ENCODE measurements at regions not wholly inside any gene's neighbourhood (a gene's known extent, or its start where the extent isn't known, plus 50 kb on each side); places are given as distances from the start of the nearest gene placed in this dataset.

DNA sequence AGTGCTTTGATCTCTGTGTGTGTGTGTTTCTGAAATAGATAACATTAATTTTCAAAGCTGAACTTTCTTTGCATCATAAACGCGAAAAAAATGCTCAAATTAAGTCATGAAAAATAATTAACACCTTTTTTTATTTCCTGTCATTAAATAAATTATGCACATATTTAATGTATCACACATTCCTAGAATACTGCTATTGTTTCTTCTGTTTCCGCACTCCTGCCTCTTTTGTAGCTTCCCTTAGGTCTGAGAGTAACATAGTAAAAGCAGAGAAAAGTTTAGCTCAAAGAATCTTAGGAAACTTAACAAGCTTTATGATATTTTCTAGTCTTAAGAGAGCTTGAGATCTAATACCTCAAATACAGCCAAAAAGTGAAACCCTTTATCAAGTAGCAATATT, 504.2 kb downstream of the JRKL start:
- no peak overlapping the region for H3K4me3 ChIP-seq (ENCODE audit: low read depth, low read length)
- TF ChIP-seq, protein P1, sequence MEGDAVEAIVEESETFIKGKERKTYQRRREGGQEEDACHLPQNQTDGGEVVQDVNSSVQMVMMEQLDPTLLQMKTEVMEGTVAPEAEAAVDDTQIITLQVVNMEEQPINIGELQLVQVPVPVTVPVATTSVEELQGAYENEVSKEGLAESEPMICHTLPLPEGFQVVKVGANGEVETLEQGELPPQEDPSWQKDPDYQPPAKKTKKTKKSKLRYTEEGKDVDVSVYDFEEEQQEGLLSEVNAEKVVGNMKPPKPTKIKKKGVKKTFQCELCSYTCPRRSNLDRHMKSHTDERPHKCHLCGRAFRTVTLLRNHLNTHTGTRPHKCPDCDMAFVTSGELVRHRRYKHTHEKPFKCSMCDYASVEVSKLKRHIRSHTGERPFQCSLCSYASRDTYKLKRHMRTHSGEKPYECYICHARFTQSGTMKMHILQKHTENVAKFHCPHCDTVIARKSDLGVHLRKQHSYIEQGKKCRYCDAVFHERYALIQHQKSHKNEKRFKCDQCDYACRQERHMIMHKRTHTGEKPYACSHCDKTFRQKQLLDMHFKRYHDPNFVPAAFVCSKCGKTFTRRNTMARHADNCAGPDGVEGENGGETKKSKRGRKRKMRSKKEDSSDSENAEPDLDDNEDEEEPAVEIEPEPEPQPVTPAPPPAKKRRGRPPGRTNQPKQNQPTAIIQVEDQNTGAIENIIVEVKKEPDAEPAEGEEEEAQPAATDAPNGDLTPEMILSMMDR (conservative IDR thresholded peaks at IDR 0.05; ENCODE audit: low read depth, low read length) = no peak
- no peak for DNase-seq (ENCODE audit: low read depth)

DNA sequence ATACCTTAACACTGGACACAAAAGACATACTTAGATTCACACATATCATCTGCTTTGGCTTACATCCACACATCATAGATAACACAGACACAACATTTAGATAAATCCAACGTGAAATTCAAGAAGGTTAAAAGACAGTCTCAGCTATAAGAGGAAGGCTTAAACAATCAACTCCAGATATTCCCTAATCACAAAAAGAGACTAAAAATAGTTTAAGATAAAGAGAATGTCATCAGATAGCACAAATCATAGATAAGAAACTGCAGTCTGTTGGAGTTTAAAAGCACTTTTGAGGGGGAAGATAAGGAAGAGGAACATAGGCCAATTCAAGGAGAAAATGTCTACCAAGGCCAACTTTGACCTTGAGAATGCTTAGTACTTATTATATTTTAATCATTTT, 504.8 kb downstream of the JRKL start:
- no peak for DNase-seq (ENCODE audit: low read depth)
- TF ChIP-seq, protein P1 (conservative IDR thresholded peaks at IDR 0.05; ENCODE audit: low read depth, low read length) = no peak
- H3K4me3 ChIP-seq (ENCODE audit: low read depth, low read length) = no peak overlapping the region

DNA sequence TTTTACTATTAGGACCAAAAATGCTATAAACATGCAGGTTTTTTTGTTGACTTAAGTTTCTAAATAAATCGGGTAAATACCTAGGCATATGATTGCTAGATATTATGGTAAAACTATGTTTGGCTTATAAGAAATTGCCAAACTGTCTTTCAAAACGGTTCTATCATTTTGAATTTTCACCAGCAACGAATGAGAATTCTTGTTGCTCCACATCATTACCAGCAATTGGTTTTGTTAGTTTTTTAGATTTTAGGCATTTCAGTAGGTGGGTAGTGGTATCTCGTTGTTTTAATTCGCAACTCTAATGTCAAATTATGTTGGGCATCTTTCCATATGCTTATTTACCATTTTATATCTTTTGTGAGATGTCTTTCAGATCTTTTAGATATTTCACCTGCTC, 510.2 kb downstream of the JRKL start:
- TF ChIP-seq, protein P1 (conservative IDR thresholded peaks at IDR 0.05; ENCODE audit: low read depth, low read length) = no peak
- H3K4me3 ChIP-seq (ENCODE audit: low read depth, low read length) = no peak overlapping the region
- no peak for DNase-seq (ENCODE audit: low read depth)

DNA sequence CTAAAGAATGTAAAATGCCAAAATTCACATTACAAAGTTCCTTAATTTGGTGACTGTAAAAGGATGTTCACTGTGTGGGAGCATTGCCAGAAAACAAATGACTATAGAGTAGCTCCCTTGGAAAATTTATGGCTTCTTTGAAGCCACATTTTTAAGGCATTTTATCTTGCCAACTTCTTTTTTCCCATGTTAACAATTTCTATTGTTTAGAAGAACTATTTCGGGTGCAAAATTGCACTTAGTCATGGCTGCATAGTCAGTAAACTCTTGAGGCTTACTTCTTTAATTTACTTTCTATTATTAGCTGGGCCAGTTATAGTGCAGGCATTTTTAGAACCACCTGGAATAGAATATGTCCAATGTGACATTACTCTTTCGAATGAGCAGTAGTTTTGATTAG, 515.3 kb downstream of the JRKL start:
- H3K4me3 ChIP-seq (ENCODE audit: low read depth, low read length) = no peak overlapping the region
- TF ChIP-seq, protein P1 (conservative IDR thresholded peaks at IDR 0.05; ENCODE audit: low read depth, low read length) = no peak
- DNase-seq (ENCODE audit: low read depth) = no peak

DNA sequence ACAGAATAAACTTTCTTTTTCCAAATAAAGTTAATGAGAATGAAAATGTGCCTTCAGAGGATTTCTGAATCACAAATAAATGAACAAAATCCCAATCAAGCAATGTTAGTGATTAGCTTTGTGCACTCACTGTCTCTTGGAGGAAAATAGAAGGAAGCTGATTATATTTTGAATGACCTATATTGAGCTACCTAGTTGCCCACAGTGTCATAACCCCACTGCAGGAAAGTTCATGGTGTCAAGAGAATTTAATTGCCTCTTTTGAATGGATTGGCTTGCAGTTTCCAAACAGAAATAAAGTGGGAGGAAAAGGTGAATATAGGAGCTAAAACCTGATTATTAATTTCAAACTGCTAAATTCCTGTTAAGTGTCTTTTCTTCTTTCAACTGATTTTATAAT, 515.9 kb downstream of the JRKL start:
- H3K4me3 ChIP-seq (ENCODE audit: low read depth, low read length) = no peak overlapping the region
- TF ChIP-seq, protein P1 (conservative IDR thresholded peaks at IDR 0.05; ENCODE audit: low read depth, low read length) = no peak
- DNase-seq (ENCODE audit: low read depth) = no peak

DNA sequence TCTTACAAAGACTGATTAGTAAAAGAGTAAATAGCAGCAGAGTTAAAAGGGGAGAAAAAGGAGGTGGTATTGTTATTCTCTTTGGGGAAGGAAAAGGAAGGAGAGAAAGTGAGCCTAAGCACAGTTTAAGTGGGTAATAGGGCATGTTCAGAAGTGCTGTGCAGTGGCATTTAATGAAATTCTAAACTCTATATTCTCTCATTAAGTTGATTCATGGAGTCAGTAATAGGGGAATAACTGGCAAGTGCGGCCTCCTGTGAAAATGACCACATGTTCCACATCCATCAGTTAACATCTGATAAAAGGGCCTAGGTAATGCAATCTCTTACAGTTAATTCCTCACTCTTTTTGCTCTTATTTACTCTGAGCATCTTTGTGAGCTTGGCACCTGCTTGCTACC, 516.7 kb downstream of the JRKL start:
- no peak overlapping the region for H3K4me3 ChIP-seq (ENCODE audit: low read depth, low read length)
- DNase-seq (ENCODE audit: low read depth) = no peak
- TF ChIP-seq, protein P1 (conservative IDR thresholded peaks at IDR 0.05; ENCODE audit: low read depth, low read length) = no peak

DNA sequence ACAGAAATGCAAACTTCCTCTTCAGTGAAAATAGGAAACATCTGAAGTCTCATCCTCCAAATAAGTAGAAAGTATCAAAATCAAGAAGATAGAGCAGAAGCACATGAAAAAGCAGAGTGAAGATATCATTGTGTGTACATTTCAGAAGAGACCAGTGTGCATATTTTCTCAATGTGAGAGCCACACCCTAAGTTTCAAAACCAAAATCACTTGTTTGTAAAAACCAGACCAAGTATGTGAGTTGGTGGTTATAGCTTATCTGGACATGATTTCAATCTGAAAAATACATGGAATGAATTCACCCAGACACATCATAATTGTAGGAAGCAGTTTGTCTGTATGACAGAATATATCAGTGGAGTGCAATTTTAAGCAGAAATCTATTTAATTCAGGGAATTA, 536.0 kb downstream of the JRKL start:
- TF ChIP-seq, protein P1 (conservative IDR thresholded peaks at IDR 0.05; ENCODE audit: low read depth, low read length) = no peak
- H3K4me3 ChIP-seq (ENCODE audit: low read depth, low read length) = no peak overlapping the region
- no peak for DNase-seq (ENCODE audit: low read depth)
